NCI-H1092 (cell line): ENCODE measurements at regions not wholly inside any gene's neighbourhood (a gene's known extent, or its start where the extent isn't known, plus 50 kb on each side); places are given as distances from the start of the nearest gene placed in this dataset.

Source experiments
- DNase-seq: peaks from one replicate; lab custom pipeline; 2025; lab: John Stamatoyannopoulos, UW

DNA sequence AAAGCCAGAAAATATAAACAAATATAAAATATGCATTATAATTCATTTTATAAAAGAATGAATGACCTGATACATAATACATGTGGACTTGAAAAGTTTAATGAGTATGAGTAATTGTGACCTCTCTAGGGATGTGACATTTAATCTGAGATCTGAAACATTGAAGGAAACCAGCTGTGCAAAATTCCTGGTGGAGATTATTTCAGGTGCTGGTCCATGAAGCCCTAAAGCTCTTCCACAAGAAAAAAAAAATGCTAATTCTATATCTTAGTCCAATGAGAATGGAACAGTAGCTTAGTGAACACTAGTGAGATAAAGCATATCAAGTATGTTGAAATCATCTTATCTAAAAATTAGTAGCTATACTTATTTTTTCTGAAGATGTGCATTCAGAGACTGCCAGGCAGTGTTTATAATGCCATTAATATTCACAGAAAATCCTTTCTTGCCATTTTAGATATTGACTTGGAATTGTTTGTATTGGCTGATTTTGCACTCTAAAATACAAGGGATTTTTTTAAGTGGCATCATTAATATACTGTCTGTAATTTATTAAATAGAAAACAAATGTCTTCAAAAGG lies 1485.9 kb downstream of the PLA2G4A start:
- DNase-seq = no peak

DNA sequence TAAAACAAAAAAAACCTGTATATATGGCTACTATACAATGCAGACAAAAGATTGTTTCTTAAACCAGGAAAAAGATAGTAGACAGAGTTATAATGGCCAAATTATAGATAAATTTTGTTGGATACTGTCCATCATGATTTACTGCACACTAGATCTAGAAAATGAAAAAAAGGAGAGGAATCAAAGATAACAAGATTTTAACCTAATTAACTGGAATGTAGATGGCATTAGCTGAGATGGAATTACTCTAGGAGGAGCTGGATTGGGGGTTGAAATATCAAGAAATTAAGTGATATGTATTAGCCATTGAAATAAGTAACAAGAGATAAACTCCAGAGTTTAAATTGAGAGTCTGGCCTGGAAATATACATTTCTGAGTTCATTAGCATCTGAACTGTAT lies 1489.1 kb downstream of the PLA2G4A start:
- no peak for DNase-seq

DNA sequence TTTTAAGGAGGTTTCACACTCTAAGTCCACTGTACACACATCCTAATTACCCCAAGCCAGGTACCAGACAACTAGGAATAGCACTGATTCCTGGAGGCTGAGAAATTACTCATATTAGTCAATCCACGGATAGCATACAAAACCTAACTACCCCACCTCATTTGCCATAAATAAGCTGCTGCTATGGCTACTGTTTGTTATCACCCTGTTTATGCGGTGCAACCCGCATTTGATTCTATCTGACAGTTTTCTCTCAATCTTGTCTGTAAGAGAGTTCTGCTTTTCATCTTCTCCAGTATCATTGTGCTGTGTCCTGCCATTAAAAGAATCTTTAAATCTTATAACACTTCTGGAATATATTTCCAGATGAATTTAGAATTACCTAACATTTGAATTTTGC lies 1496.5 kb downstream of the PLA2G4A start:
- DNase-seq = no peak

DNA sequence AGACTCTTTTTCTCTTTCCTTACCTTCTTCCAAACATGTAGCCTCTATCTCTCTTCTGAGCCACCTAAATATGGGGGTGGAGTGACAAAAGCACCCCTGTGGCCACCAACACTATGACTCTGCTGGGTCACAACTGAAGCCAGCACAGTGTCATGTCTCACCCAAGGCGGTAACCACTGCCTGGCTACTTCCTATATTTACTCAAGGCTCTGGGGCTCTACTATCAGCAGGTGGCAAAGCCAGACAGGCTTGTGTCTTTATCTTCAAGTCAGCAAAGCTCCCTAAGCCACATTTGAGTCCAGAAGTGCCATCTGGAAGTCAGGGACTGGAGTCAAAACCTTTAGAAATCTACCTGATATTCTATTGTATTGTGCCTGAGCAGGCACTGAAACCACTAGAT lies 1515.2 kb downstream of the PLA2G4A start:
- DNase-seq = no peak

DNA sequence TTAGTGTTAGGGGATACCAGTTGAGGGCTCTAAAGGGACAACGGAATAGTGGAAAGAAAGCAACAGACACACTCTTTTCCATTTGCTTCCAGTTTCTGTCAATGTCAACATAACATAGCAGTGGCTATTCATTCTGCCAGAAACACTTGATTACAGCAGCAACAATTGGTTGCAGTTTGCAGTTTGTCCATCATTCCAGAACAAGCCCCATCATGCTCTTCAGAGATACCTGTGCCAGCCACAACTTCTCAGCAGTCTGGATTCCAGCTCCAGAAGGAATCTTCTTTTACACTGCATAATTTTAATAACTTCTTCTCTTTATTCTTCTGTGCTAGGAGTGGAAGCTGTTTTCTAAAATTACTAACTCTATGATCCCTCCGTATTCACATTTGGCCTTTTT lies 1521.4 kb downstream of the PLA2G4A start:
- no peak for DNase-seq

DNA sequence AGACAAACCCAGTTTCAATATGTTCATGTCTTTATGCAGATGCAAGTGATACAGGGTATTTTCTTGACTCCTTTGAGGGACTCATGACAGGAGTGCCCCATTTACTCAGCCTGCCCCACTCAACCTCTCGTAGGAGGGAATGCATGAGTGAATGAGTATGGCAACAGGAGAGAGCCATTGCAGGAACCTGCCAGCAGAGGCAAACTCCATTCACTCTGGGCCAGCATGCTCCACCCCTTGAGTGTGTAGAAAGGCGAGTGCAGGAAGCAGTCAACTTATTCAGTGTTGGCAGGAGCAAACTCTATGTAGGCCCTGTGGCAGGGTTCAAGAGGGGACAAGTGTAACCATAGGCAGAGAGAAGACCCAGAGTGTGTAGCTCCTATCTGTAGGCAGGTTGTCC lies 1526.3 kb downstream of the PLA2G4A start:
- no peak for DNase-seq

DNA sequence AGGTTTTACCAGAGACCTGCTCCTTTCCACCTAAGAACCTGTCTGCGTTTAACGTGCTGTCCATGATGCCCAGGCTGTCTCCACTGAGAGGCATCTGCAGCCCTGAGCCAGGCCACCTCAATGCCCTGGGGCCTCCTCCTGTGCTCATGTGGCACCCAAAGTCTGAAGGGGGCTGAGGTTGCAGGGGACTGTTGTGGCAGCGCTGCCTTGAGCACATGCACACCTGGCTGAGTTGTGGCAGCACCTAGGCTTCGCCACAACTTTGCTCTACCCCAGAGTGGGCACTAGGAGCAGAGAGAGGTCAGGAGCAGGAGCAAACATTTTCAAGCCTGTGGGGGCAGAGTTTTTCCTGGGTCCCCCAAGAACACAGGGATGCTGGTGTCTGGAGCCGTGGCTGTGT lies 1527.1 kb downstream of the PLA2G4A start:
- DNase-seq = no peak

DNA sequence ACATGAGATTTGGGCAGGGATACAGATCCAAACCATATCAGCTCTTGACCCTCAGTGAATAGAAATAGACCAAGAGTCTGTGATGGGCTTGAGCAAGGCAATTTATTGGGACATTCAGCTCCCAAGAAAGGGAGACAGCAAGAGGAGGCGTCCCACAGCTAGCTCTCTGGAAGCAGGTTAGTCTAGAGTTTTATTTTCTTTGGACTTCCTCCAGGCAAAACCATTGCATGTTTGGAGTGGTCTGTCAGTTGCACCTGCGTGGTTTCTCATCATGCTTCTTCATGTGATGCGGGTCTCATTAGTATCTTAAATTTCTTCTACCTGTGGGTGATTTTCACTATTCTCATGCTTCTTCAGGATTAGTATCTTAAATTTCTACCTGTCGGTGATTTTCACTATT lies 1530.6 kb downstream of the PLA2G4A start:
- DNase-seq = no peak

DNA sequence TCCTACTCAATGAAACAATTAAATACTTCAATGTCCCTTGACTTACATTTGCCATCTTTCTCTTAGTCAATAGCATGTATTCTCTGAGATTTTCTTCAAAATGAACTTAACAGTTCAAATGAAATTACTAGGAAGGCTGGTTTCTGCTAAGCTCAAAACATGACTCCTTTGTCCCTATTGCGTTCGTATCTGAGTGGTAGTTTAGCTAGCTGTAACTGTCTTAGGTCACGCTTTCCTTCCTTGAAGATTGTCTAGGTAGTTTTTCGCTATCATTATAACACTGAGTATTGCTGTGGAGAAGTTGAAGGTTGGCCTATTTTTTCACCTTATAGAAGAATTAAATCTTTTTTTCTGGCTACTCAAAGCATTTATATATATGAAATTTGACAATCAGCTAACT lies 1535.2 kb downstream of the PLA2G4A start:
- DNase-seq = no peak

DNA sequence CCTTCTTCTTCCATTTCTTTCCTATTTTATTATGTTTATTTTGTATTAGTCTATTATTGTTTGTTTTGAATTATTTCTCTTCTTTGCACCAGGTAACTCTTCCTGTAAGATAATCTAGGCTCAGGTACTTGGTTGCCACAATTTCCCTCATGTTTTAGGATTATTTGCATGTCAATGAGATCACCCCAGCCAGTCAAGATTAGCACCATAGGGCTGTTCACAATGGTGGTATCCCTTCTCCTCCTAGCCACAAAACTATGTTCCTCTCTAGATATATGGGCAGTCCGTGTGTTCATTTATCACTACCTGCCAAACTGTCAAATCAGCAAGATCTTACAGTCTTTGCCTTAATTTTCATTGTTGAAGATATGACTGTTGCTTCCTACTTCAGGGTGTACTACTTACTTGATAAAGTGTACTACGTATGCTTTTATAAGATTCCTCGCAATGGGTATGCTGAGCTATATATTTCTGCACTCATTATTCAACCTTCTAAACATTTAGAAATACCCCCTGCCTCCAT lies 1536.2 kb downstream of the PLA2G4A start:
- no peak for DNase-seq

DNA sequence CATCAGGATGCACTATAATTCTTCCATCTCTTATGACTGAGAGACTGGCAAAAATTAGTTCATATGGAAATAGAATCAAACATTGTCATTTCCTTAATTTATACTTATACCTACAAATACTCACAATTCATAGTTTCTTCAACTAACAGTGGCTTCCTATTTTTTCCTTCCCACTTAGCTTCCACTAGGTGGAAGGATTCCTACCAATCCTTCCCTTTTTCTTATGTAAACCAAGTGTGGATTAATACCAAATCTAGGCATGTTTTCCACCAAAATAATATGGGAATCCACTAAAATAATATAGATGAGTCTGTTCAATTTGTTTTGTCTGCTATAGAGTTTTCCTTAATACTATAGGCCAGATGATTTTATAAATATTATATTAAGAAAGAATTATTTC lies 1537.1 kb downstream of the PLA2G4A start:
- DNase-seq = no peak

DNA sequence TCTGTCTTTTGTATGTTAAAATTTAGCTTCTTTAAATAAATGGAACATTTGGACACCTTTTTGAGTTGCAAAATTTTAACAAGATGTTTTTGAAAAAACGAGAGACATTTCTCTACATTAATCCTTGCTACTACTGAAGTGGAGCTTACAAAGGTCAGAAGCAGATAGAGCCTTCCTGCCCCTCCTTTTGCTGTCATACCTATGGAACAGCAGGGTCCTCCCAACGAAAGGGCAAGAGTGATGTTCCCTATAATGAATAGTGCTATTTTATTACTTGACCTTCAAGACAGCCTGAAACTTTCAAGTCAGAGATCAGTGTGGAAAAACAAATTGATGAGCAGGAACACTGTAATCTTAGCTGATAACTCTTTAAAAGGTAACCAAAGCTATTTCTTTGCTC lies 1538.9 kb downstream of the PLA2G4A start:
- no peak for DNase-seq

DNA sequence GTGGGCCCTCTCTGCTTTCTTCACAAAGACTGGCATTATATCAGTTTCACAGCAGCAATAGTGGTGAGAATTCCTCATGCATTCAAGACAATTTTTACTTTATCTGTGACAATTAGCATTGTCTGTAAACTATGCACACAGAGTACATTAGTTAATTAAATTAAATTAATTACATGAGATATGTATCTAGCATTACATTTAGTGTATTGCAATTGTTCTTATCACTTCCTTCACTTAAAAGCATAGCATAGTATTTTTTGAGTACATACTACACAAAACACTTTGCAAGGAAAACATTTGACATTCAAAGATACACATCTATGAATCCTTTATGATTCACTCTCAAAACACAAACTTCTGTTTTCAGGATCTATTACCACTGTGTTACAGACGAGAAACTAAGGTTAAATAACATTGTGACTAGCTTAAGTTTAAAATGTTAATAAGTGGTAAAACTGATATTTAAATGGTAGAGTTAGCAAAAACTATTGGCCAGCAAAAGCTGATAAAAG lies 1542.6 kb downstream of the PLA2G4A start:
- DNase-seq = no peak

DNA sequence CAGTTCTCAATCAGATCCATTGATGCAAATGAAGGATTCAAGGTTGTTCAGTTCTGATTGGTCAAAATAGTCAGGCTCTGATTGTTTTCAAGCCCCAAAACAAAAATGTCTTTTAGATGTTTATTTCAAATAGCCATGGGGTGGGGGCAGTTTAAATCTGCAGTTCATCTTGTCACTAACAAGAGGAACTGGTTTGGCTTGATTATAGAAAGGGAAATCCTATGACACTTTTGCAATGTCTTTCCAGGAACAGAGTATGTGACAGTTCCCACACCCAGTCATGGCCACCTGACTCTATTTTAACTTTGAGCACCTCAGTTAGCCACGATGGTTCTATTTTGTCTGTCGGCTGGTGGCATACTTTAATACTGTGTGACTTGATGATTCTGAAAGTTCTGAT lies 1544.1 kb downstream of the PLA2G4A start:
- DNase-seq = no peak

DNA sequence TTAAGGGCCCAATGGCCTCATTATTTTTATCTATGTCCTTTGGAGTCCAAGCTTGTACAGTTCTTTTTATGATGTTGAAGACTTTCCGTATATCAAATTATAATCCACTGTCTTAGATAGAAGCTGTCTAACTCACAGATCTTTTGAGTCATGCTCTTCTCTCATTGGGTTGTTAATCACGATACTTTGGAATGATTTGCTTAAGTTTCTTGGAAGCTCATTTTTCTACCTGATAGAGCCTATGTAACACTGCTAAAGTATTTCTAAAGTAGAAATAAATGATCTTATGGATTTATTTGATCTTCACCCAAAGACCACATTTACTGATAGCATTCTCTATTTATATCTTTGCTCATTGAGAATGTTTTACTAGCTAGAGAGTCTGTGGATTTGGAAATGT lies 1554.1 kb downstream of the PLA2G4A start:
- no peak for DNase-seq

DNA sequence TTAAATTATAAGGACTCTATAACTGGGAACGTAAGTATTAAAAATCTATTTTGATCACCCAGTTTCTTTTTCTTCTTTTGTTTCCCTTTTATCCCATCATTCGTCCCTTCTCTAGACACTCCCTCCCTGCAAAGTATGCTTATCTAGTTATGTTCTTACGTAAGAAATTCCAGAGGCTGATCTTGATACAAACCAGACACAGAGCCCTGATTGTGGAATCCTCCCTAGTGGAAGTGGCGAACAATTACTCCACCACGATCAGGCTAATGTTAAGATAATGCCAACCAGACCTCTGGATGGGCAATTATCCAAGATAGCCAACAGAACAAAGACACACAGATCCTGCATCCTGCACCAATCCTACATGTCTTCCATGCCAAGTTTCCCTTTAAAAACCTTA lies 1557.4 kb downstream of the PLA2G4A start:
- no peak for DNase-seq

DNA sequence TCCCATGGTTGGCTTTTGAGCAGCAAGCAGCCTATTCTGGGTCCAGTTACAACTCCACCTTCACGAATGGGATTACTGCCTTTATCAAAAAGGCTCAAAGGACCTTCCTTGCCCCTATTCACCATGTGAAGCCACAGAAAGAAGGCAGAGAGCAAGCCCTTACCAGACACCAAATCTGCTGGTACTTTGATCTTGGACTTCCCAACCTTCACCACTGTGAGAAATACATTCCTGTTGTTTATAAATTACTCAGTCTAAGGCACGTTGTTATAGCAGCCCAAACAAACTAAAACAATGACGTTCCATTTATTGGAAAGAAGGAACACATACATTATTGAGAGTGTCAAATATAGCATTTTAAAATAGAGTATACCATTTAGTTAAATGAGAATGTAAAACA lies 1557.9 kb downstream of the PLA2G4A start:
- DNase-seq = no peak

DNA sequence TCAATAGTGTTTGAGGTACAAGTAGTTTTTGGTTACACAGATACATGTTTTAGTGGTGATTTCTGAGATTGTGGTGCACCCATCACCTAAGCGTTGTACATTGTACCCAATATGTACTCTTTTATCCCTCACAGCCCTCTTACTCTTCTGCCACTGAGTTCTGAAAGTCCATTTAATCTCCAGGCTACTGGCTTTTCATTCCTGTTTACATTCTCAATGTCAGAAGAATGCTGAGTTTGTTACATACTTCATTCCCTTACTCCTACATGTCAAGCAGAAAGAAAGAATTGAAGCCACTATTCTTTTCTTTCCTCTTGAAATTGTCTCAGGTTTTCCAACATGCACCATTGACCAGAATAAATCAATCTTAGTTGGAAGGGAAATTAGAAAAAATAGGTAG lies 1565.9 kb downstream of the PLA2G4A start:
- no peak for DNase-seq

DNA sequence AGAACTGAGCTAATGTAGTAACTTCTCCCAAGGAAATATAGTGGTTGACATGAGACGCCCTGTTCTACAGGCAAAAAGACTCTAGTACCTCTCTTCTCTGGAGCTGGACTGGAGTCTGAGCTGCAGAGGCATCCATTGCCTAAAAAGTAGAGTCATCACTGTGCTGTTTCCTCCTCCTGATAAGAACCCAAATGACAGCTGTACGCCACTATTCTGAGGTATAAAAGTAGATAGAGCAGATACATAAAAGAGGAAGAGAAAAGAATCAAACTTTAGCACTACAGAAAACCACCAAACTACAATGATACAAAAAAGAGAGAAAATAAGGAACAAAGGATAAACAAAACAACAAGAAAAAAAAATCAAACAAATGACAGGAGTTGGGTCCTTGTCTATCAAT lies 1568.8 kb downstream of the PLA2G4A start:
- no peak for DNase-seq

DNA sequence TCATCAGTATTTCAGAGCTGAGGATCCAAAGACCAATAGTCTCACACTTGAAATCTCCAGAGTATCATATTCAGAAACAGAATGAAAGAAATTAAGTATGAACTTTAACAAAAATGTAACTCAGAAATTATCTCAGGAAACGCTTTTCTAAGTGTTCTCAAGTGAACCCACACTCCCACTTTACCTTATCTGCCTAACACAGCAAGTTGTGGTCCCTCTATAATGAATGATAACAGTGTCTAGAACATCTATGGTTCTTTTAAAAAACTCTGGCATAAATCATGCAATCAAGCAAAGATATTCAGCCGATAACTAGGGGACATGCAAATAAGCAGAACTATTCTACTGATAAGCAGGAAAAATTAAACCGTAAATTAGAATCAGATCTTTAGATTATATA lies 1574.2 kb downstream of the PLA2G4A start:
- DNase-seq = no peak

DNA sequence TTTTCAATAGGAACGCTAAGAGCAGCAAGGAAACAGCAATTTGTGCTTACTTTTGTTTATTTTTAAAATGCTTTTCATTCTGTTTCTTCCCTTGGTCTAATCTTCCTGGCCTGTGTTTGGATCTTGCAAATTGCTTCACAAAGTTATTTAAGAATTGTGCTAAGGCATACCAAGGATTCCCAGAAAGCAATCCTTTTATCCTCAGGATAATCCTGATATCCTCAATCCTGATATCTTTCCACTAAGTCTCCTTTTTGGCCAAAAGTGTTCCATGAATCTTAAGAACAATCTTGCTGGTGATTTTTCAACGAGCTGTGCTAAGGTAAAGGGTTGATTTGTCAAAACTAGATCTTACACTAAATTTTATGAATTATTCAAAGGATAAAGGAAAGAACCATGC lies 1577.9 kb downstream of the PLA2G4A start:
- no peak for DNase-seq

DNA sequence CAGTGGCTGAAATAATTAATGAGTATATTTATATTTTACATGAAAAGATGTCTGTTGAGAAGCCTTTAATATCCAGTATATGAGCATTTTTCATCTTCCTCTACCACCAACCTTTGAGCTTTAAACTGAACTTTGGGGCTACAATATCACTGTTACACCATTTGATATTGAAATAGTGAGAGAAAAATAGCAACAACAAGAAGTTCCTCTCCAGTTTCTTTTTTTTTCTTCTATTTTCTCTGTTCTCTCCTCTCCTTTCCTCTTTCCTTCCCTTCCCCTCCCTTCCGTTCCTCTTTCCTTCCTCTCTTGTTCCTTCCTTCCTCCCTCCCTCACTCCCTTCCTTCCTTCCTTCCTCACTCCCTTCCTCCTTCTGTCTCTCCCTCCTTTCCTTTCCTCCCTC lies 1591.4 kb downstream of the PLA2G4A start:
- no peak for DNase-seq

DNA sequence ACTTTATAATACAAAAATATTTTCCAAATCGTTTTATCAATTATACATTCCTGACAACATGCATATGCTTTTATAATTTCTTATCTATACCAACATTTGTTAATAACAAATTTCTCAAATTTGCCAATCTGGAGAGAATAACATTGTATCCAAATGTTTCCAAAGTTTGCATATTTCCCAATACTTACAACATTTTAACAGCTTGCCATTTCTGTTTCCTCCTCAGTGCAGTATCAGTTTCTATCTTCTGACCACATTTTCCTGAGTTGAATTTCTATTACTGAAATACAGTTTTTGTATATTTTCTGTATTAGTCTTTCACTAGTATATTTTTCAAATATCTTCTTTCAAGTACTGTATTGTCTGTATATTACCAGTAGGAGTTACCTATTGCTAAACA lies 1594.3 kb downstream of the PLA2G4A start:
- no peak for DNase-seq

DNA sequence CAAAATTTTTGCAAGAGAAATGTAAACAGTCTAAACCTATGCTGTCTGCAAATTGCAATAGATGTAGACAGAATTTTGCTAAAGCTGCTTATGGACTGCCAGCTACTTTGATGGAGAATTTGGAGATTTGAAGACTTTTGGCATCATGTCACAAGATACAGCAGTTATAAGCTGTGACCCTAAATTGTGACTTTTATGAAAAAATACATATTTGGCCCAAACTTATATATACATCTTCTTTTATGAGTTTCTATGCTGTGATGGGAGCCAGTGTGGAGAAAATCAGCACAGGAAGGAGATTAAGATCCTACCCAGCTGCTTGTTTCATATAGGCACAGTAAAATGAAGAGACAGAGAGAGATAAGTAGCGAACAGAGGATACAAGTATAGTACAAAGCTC lies 1595.4 kb downstream of the PLA2G4A start:
- no peak for DNase-seq

DNA sequence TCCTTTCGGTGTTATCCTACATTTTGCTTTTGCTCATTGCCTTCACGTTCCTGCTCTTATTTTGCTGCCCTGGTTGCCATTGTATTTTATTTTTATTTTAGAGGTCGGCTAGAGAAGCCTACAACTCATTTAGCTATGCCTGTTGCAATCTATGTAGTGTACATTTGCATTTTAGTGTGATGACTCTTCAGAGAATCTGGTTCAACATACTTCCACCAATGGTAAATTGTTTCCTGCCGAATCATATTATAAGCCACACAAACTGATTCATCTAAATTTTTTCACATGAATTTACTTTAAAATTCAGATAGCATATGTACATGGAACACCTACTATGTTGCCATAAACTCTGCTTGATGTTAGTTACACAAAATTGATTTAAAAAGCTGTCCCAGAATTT lies 1596.9 kb downstream of the PLA2G4A start:
- no peak for DNase-seq
